ENCODE measurements at regions not wholly inside any gene's neighbourhood (a gene's known extent, or its start where the extent isn't known, plus 50 kb on each side); places are given as distances from the start of the nearest gene placed in this dataset.

- no peak for DNase-seq (ENCODE audit: low spot score)
- in situ Hi-C loops (cut with HindIII; ENCODE audit: low sequenced_read_pairs) = no loop called here
Observed at GRCh38 chrX:6371353-6371752, 142.7 kb upstream of the NLGN4X start.

GRCh38 chrX:6363188-6363587, 134.5 kb upstream of the NLGN4X start:
- peak; percentile 13 for DNase-seq (ENCODE audit: low spot score)
- in situ Hi-C loops (cut with HindIII; ENCODE audit: low sequenced_read_pairs) = no loop called here

- DNase-seq (ENCODE audit: low spot score) = no peak
- in situ Hi-C loops (cut with HindIII; ENCODE audit: low sequenced_read_pairs) = no loop called here
Observed at GRCh38 chrX:6325437-6325836, 96.8 kb upstream of the NLGN4X start.

GRCh38 chrX:6313356-6313755, 84.7 kb upstream of the NLGN4X start:
- in situ Hi-C loops (cut with HindIII; ENCODE audit: low sequenced_read_pairs) = no loop called here
- DNase-seq (ENCODE audit: low spot score) = no peak

- in situ Hi-C loops (cut with HindIII; ENCODE audit: low sequenced_read_pairs) = no loop called here
Observed at GRCh38 chrX:6311540-6311939, 82.9 kb upstream of the NLGN4X start.

GRCh38 chrX:6307156-6307555, 78.5 kb upstream of the NLGN4X start:
- DNase-seq (ENCODE audit: low spot score) = no peak
- in situ Hi-C loops (cut with HindIII; ENCODE audit: low sequenced_read_pairs) = no loop called here

More at GRCh38 chrX:6311540-6311939, 82.9 kb upstream of the NLGN4X start:
- no peak for DNase-seq (ENCODE audit: low spot score)

- in situ Hi-C loops (cut with HindIII; ENCODE audit: low sequenced_read_pairs) = no loop called here
- DNase-seq (ENCODE audit: low spot score) = no peak
Observed at GRCh38 chrX:6299724-6300123, 71.1 kb upstream of the NLGN4X start.

- no peak for DNase-seq (ENCODE audit: low spot score)
- in situ Hi-C loops (cut with HindIII; ENCODE audit: low sequenced_read_pairs) = no loop called here
Observed at GRCh38 chrX:6293716-6294115, 65.0 kb upstream of the NLGN4X start.

- in situ Hi-C loops (cut with HindIII; ENCODE audit: low sequenced_read_pairs) = no loop called here
- no peak for DNase-seq (ENCODE audit: low spot score)
Observed at GRCh38 chrX:6292599-6292998, 63.9 kb upstream of the NLGN4X start.

GRCh38 chrX:6291444-6291843, 62.8 kb upstream of the NLGN4X start:
- in situ Hi-C loops (cut with HindIII; ENCODE audit: low sequenced_read_pairs) = no loop called here
- DNase-seq (ENCODE audit: low spot score) = no peak

GRCh38 chrX:6283826-6284225, 55.2 kb upstream of the NLGN4X start:
- in situ Hi-C loops (cut with HindIII; ENCODE audit: low sequenced_read_pairs) = no loop called here

GRCh38 chrX:6279277-6279909, 50.7 kb upstream of the NLGN4X start:
- in situ Hi-C loops (cut with HindIII; ENCODE audit: low sequenced_read_pairs) = no loop called here
- no peak for DNase-seq (ENCODE audit: low spot score)

More at GRCh38 chrX:6283826-6284225, 55.2 kb upstream of the NLGN4X start:
- no peak for DNase-seq (ENCODE audit: low spot score)

Measured in G401 (cell line).